CD4-positive, alpha-beta T cell (primary cell): ENCODE measurements at regions not wholly inside any gene's neighbourhood (a gene's known extent, or its start where the extent isn't known, plus 50 kb on each side); places are given as distances from the start of the nearest gene placed in this dataset.

Experiments used
- ATAC-seq: fragments of 200-7000 bp; cut with Tn5 transposase; one replicate; pipeline ENCODE4 v1.10.0; 2022; ENCODE audit warnings: mild to moderate bottlenecking; ENCODE audit not compliant: poor library complexity
- CTCF ChIA-PET: fragments of 350-600 bp; sonication (Branson Sonifier 250); formaldehyde crosslinking; loops from one replicate; lab custom pipeline; 2021; ENCODE audit warnings: antibody characterized with exemption, inconsistent platforms; lab: Charles Lee
- POLR2A ChIA-PET: fragments of 350-600 bp; sonication (Branson Sonifier 250); formaldehyde crosslinking; loops from one replicate; lab custom pipeline; 2021; ENCODE audit warnings: antibody characterized with exemption, inconsistent platforms; lab: Charles Lee
- DNase-seq, 14 experiments: peaks; one replicate each; pipeline ENCODE4 v3.0.0-alpha.2; 2013 to 2020; ENCODE audit warnings: mixed read lengths in 2 of 14
- H3K27ac ChIP-seq, 2 donors: one replicate each; pipeline versions ENCODE4 v1.5.1 to v1.7.0; 2013; ENCODE audit warnings: low read length in 2 of 2, low read depth in 1 of 2, mild to moderate bottlenecking in 1 of 2
- H3K27me3 ChIP-seq, 2 experiments: 1 replicate in 1 of 2; 2 replicates in 1 of 2; pipeline versions ENCODE4 v1.6.1 to v1.7.0; 2013; ENCODE audit warnings: low read length in 2 of 2, control low read depth in 1 of 2, mild to moderate bottlenecking in 1 of 2, moderate library complexity in 1 of 2; ENCODE audit not compliant: insufficient read depth in 2 of 2, control insufficient read depth in 1 of 2
- H3K36me3 ChIP-seq: one replicate; pipeline ENCODE4 v1.6.1; 2013; ENCODE audit warnings: low read length, control low read depth; ENCODE audit not compliant: insufficient read depth
- H3K4me1 ChIP-seq: one replicate; pipeline ENCODE4 v1.6.1; 2013; ENCODE audit warnings: low read length, control low read depth; ENCODE audit not compliant: insufficient read depth
- H3K4me3 ChIP-seq: one replicate; pipeline ENCODE4 v1.5.1; 2013; ENCODE audit warnings: mild to moderate bottlenecking, low read length, moderate library complexity
- H3K9me3 ChIP-seq, 2 experiments: 1 replicate in 1 of 2; 2 replicates in 1 of 2; pipeline versions ENCODE4 v1.6.1 to v1.7.0; 2013; ENCODE audit warnings: low read length in 2 of 2, mild to moderate bottlenecking in 2 of 2, control low read depth in 1 of 2, moderate library complexity in 1 of 2; ENCODE audit not compliant: control insufficient read depth in 1 of 2, insufficient read depth in 1 of 2
- H3K27ac Mint-ChIP-seq: one replicate; pipeline ENCODE4 v1.8.0; 2020; ENCODE audit warnings: mixed read lengths
- H3K27me3 Mint-ChIP-seq: one replicate; pipeline ENCODE4 v1.8.0; 2021; ENCODE audit warnings: mixed read lengths
- H3K36me3 Mint-ChIP-seq: one replicate; pipeline ENCODE4 v1.8.0; 2021; ENCODE audit warnings: low read depth, mixed read lengths
- H3K4me1 Mint-ChIP-seq: one replicate; pipeline ENCODE4 v1.8.0; 2021; ENCODE audit warnings: low read depth, mixed read lengths
- H3K4me3 Mint-ChIP-seq: one replicate; pipeline ENCODE4 v1.8.0; 2020; ENCODE audit warnings: mild to moderate bottlenecking, mixed read lengths
- H3K9me3 Mint-ChIP-seq: one replicate; pipeline ENCODE4 v1.8.0; 2020; ENCODE audit warnings: mixed read lengths
- intact Hi-C, 2 experiments: fragments of 100-400 bp; cut with DNase I in 1 of 2; cut with micrococcal nuclease in 1 of 2; formaldehyde crosslinking; loops; one replicate each; pipeline versions ENCODE4 v1.15.1 to v1.9.0; 2023 to 2025; cut with DNase I, micrococcal nuclease
- TF ChIP-seq, protein P1 (sequence below): fragments of 200-600 bp; IDR thresholded peaks from one replicate; pipeline ENCODE4 v1.8.0; 2022; ENCODE audit warnings: antibody characterized with exemption, mild to moderate bottlenecking

DNA sequence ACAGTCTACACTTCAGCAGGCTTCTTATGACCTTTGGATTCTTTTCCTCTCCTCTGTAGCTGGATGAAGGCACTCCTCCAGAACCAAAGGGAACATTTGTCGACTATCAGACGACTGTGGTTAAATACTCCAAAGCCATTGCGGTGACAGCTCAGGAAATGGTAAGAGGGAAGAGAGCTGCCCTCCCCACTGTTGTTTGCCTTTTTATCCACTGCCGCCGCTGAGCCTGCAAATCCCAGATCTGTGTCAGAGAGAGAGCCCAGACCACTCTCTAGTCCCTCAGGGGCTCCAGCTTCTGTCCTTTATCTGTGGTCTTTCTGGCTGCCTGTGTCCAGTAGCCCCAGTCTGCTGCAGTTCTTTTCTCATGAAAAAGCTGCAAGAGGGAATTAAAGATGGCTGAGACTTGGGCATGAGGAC is 261.5 kb upstream of the TPM1 start:
- no peaks in the 10 kb centered on the region for H3K9me3 Mint-ChIP-seq
- intact Hi-C loops, result loop anchor here in 1 of 2 experiments (5.0 kb wide), 1 partner anchor 311 kb away; no protein-coding TSS in a partner anchor
- CTCF ChIA-PET, result no interaction called here

DNA sequence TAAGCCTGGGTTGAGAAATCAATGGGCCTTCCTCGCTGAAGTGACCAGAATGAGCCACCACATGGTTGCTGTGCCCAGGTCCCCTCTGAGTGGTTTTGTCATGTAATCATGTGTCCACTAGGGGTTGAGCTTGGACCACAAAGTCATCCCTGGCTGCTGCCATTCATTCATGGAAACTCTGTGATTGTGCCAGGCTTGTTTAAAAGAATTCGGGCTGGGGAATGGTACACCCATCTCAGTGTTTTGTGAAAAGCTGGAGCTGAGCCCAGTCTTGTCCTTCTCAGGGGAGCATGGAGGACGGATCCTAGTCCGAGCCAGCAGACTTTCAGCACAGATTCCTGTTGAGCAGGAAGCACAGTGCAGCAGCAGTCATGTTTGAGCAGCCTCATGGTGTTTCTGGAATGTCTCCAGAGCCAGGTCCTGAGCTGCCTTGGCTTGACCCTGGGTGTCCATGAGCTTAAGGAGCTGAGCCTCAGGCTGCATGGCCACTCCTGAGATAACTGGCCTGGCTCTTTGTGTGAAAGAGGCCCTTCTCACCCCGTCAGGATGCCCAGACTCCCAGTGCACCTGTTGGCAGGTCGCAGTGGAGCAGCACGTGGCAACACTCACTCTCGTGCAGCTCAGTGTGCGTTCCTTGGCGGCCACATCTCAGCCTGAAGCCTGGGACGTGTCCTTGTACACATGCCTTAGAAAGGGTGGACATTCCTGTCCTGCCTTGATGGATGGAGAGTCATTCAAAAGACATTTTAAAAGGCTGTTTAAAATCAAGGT is 260.3 kb upstream of the TPM1 start:
- Histone ChIP-seq H3K36me3 (no peaks in the 10 kb centered on the region), H3K27me3 (no peaks in the 10 kb centered on the region), H3K9me3 (no peaks in the 10 kb centered on the region), H3K4me3 (no peak overlapping the region), H3K4me1 (no peaks in the 10 kb centered on the region), H3K27ac (no peak overlapping the region)
- peak in 3 of 14 experiments; percentile 7 to 33 (median 19) for DNase-seq
- H3K36me3 Mint-ChIP-seq, result no peaks in the 10 kb centered on the region
- no peaks in the 10 kb centered on the region for H3K4me1 Mint-ChIP-seq
- intact Hi-C loops, result loop anchor here in 1 of 2 experiments (5.0 kb wide), 1 partner anchor 310 kb away; no protein-coding TSS in a partner anchor
- POLR2A ChIA-PET, result no interaction called here
- H3K27ac Mint-ChIP-seq, result no peak overlapping the region
- no peak overlapping the region for H3K4me3 Mint-ChIP-seq
- TF ChIP-seq, protein P1, sequence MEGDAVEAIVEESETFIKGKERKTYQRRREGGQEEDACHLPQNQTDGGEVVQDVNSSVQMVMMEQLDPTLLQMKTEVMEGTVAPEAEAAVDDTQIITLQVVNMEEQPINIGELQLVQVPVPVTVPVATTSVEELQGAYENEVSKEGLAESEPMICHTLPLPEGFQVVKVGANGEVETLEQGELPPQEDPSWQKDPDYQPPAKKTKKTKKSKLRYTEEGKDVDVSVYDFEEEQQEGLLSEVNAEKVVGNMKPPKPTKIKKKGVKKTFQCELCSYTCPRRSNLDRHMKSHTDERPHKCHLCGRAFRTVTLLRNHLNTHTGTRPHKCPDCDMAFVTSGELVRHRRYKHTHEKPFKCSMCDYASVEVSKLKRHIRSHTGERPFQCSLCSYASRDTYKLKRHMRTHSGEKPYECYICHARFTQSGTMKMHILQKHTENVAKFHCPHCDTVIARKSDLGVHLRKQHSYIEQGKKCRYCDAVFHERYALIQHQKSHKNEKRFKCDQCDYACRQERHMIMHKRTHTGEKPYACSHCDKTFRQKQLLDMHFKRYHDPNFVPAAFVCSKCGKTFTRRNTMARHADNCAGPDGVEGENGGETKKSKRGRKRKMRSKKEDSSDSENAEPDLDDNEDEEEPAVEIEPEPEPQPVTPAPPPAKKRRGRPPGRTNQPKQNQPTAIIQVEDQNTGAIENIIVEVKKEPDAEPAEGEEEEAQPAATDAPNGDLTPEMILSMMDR, result no peak
- no peak for ATAC-seq
- H3K27me3 Mint-ChIP-seq, result peaks cover 3% of the 10 kb centered on the region
- CTCF ChIA-PET, result no interaction called here
- no peaks in the 10 kb centered on the region for H3K9me3 Mint-ChIP-seq

More for the DNA sequence above, 261.5 kb upstream of the TPM1 start:
- no peak overlapping the region for H3K4me3 Mint-ChIP-seq
- no peaks in the 10 kb centered on the region for H3K36me3 ChIP-seq
- POLR2A ChIA-PET, result no interaction called here
- no peak overlapping the region for H3K27ac ChIP-seq
- TF ChIP-seq, protein P1, result no peak
- no peak for ATAC-seq
- no peaks in the 10 kb centered on the region for H3K4me1 ChIP-seq
- no peak overlapping the region for H3K4me3 ChIP-seq
- no peaks in the 10 kb centered on the region for H3K27me3 Mint-ChIP-seq
- no peaks in the 10 kb centered on the region for H3K36me3 Mint-ChIP-seq
- DNase-seq, result no peak
- H3K9me3 ChIP-seq, result no peaks in the 10 kb centered on the region
- H3K4me1 Mint-ChIP-seq, result no peaks in the 10 kb centered on the region
- no peaks in the 10 kb centered on the region for H3K27me3 ChIP-seq
- H3K27ac Mint-ChIP-seq, result no peak overlapping the region

DNA sequence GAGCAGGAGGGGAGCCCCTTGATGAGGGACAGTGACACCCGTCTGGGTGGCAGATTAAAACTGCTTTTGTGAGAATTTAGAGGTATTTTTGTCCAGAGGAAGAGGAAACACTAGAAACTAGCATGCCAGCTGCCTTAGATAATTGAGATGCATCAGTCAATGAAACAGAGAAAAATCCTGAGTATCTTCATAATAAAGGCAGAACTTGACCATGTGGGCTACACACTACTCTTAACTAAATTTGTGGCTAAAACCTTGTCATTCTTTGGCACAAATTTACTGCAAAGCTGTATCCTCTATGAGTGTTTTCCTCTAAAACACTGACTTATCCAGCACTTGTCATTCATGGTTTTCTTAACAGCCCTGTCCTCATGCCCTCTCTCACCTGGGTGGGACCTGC is 259.7 kb upstream of the TPM1 start:
- H3K36me3 Mint-ChIP-seq, result no peaks in the 10 kb centered on the region
- Histone ChIP-seq H3K36me3 (no peaks in the 10 kb centered on the region), H3K4me3 (no peak overlapping the region), H3K27ac (no peak overlapping the region), H3K9me3 (no peaks in the 10 kb centered on the region), H3K27me3 (no peaks in the 10 kb centered on the region), H3K4me1 (no peaks in the 10 kb centered on the region)
- POLR2A ChIA-PET, result no interaction called here
- intact Hi-C loops, result loop anchor here in 1 of 2 experiments (5.0 kb wide), 1 partner anchor 309 kb away; no protein-coding TSS in a partner anchor
- DNase-seq (no peak), ATAC-seq (no peak)
- no peak overlapping the region for H3K27ac Mint-ChIP-seq
- CTCF ChIA-PET, result no interaction called here
- no peaks in the 10 kb centered on the region for H3K4me1 Mint-ChIP-seq
- H3K4me3 Mint-ChIP-seq, result no peak overlapping the region
- H3K9me3 Mint-ChIP-seq, result no peaks in the 10 kb centered on the region
- TF ChIP-seq, protein P1, result no peak
- H3K27me3 Mint-ChIP-seq, result peaks cover 5% of the 10 kb centered on the region
